Cardiac fibroblast (primary cell): ENCODE measurements at regions not wholly inside any gene's neighbourhood (a gene's known extent, or its start where the extent isn't known, plus 50 kb on each side); places are given as distances from the start of the nearest gene placed in this dataset.

Experiments used
- DNase-seq, 2 donors: peaks; one replicate each; pipeline versions ENCODE4 v3.0.0 to v3.0.0-alpha.2; 2010; ENCODE audit warnings: low read depth in 2 of 2
- H3K4me3 ChIP-seq, 2 donors: replicated peaks in 1 of 2; 1 replicate in 1 of 2; 2 replicates in 1 of 2; pipeline ENCODE4 v1.5.1; 2011; ENCODE audit warnings: low read depth in 2 of 2, low read length in 2 of 2, mild to moderate bottlenecking in 2 of 2, moderate library complexity in 1 of 2
- CTCF ChIP-seq: IDR thresholded peaks from one replicate; pipeline ENCODE4 v1.5.1; 2011; ENCODE audit warnings: low read depth, mild to moderate bottlenecking, low read length, inconsistent platforms

GRCh38 chrY:12526362-12527063, 174.5 kb upstream of the USP9Y start:
- DNase-seq, result no peak
- TF ChIP-seq CTCF, result no peak
- no peak overlapping the region for H3K4me3 ChIP-seq

- H3K4me3 ChIP-seq, result no peak overlapping the region
- DNase-seq, result no peak
- TF ChIP-seq CTCF, result no peak
Observed at GRCh38 chrY:12537226-12537854, 163.7 kb upstream of the USP9Y start.

- no peak for TF ChIP-seq CTCF
- no peak for DNase-seq
- no peak overlapping the region for H3K4me3 ChIP-seq
Observed at GRCh38 chrY:12546746-12547420, 154.1 kb upstream of the USP9Y start.

GRCh38 chrY:12552471-12553283, 148.4 kb upstream of the USP9Y start:
- TF ChIP-seq CTCF, result no peak
- H3K4me3 ChIP-seq, result no peak overlapping the region
- peak; percentile 15 to 84 for DNase-seq

- DNase-seq, result peak in 1 of 2 donors; percentile 25
- H3K4me3 ChIP-seq, result no peak overlapping the region
- no peak for TF ChIP-seq CTCF
Observed at GRCh38 chrY:12553909-12554308, 147.1 kb upstream of the USP9Y start.

GRCh38 chrY:12555005-12555404, 146.0 kb upstream of the USP9Y start:
- no peak overlapping the region for H3K4me3 ChIP-seq
- DNase-seq, result peak; percentile 12 to 73
- no peak for TF ChIP-seq CTCF
